ENCODE measurements at regions not wholly inside any gene's neighbourhood (a gene's known extent, or its start where the extent isn't known, plus 50 kb on each side); places are given as distances from the start of the nearest gene placed in this dataset.
"Not testable (repeated sequence)": the region's sequence is repeated elsewhere in the genome, so short reads cannot be mapped to it uniquely, and the experiment has no call there.

DNA sequence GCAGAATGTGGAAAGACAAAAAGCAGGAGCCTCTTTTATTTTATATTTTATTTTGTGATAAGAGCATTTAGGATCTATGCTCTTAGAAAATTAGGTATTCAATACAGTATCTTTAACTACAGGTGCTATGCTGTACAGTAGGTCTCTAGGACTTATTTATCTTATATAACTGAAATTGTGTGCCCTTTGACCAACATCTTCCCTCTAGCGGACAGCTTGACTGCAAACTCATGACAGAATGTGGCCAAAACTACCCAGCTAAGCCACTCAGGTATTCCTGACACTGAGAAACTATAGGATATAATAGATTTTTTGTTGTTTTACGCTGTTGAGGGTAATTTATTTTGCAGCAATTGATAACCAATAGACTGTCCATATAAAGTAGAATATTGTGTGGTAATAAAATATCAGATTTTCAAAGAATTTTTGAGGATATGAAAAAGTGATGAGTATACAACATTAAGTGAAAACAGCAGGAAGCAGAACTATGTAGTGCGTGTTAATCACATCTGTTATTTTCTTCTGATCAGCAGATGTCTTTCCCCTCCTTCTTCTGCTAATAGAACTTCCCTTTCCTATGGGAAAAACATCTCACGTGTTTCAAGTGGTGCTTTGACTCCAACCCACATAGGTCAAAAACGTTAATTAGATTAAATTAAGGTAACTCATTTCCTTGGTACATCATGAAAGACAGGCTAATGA lies 69.9 kb upstream of the SELENOP start:
- Mint-ChIP-seq H3K4me3 (no peak overlapping the region), H3K9me3 (ENCODE audit: low read depth) (no peaks in the 10 kb centered on the region), H3K4me1 (peaks cover under 1% of the 10 kb centered on the region), H3K27me3 (peaks cover 2% of the 10 kb centered on the region), H3K36me3 (no peaks in the 10 kb centered on the region), H3K27ac (no peak overlapping the region)
- CTCF ChIA-PET, result interaction anchor here (1.2 kb wide), 1 partner anchor 8 kb away, joined by 7 read pairs; no protein-coding TSS in a partner anchor
- DNase-seq (no peak), ATAC-seq (no peak)

DNA sequence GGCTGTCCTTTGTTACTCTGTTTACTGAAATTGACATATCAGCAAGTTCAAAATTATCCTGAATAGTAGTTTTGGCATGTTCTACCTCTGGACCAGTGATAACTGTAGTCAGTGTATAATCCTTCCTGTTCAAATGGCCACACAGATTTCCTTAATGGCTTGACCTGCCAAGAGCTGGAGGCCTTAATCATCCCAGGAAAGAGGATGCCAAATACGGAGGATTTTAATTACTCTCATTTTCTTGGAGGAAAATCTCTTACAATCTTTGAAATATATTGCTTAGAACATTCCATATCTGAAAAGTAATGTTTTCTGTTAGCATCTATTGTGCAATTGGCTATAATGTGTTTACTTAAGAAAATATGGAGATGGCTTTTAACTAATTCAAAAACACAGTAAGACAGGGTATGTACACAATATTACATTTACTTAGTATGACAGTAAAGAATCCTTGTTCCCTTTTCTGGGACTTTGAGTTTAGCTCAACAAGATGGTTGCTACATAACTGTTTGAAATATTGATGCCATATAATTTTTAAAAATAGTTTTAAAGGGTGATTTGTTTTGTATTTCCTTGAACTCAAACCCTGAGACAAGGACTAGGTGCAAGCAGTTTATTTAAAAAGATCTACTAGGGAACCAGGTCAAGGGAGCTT lies 68.9 kb upstream of the SELENOP start:
- peaks cover 2% of the 10 kb centered on the region for H3K27me3 Mint-ChIP-seq
- DNase-seq (no peak), ATAC-seq (no peak)
- CTCF ChIA-PET, result interaction anchor here (1.2 kb wide), 1 partner anchor 9 kb away, joined by 7 read pairs; no protein-coding TSS in a partner anchor
- H3K4me3 Mint-ChIP-seq, result no peak overlapping the region
- peaks cover 2% of the 10 kb centered on the region for H3K36me3 Mint-ChIP-seq
- H3K27ac Mint-ChIP-seq, result no peak overlapping the region
- peaks cover 7% of the 10 kb centered on the region for H3K4me1 Mint-ChIP-seq
- no peaks in the 10 kb centered on the region for H3K9me3 Mint-ChIP-seq (ENCODE audit: low read depth)

DNA sequence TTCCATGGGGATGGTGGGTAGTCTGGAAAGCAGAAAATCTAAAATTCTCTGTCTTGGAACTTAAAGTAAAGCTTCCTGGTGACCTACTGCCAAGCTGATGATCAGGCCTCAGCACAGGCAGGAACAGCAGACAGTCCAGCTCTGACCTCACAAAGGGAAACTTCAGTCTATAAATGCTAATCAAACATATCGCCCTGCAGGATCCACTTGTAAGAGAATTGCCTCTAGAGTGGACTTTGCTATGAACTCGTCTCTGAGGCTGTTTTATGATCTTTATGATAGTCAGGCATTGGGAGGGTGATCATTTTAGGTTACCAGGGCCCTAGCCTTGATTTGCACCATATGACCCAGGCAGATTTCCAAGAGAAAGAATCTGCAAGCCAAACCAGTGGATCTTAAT lies 67.6 kb upstream of the SELENOP start:
- Mint-ChIP-seq H3K4me3 (no peak overlapping the region), H3K27me3 (peaks cover 2% of the 10 kb centered on the region), H3K27ac (no peak overlapping the region), H3K36me3 (peaks cover 4% of the 10 kb centered on the region), H3K9me3 (ENCODE audit: low read depth) (no peaks in the 10 kb centered on the region), H3K4me1 (peaks cover 9% of the 10 kb centered on the region)
- no peak for DNase-seq
- ATAC-seq, result no peak
- CTCF ChIA-PET, result interaction anchor here (1.4 to 1.8 kb wide), 2 partner anchors 10 to 31 kb away, joined by 3 to 12 read pairs; no protein-coding TSS in a partner anchor

DNA sequence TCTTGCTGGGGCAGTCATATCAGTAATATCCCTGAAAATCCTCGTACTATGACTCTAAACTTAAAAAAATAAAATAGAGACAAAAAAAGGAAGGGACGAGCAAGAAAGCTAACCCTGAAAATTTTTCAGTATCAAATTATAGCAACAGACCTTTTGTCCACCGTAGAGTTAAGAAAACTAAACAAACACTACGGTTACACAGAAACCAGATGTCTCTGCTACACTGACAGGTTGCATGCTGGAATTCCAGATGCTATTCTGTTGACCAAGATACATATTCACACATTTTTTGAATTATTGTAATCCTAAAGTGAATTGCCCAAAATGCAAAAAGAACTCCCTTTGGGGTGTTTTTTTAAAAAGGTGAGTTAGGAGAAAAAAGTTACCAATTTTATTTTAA lies 66.9 kb upstream of the SELENOP start:
- Mint-ChIP-seq H3K36me3 (peaks cover 4% of the 10 kb centered on the region), H3K4me3 (no peak overlapping the region), H3K4me1 (peaks cover 9% of the 10 kb centered on the region), H3K27ac (no peak overlapping the region), H3K9me3 (ENCODE audit: low read depth) (no peaks in the 10 kb centered on the region), H3K27me3 (no peaks in the 10 kb centered on the region)
- CTCF ChIA-PET, result interaction anchor here (1.4 to 1.8 kb wide), 2 partner anchors 11 to 32 kb away, joined by 3 to 12 read pairs; no protein-coding TSS in a partner anchor
- DNase-seq (no peak), ATAC-seq (no peak)

DNA sequence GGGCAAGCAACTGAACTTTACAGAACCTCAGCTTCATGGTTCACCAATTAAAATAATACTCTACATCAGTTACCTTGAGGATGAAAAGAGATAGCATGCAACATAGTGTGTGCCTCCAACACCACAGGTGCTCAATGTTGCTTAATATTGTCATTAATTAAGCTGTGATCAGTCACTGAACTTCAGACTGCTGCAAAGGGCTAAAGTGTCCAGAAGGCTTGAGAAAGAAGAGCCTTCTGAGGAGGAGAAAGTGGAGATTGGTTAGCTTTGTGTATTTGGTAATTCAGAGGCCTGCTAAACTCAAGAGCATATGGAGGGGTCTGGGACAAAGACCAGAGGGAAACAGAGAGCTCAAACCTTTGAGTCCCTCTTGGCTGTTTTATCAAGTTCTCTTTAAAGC lies 66.3 kb upstream of the SELENOP start:
- H3K27me3 Mint-ChIP-seq, result no peaks in the 10 kb centered on the region
- no peak for ATAC-seq
- no peak overlapping the region for H3K27ac Mint-ChIP-seq
- CTCF ChIA-PET, result no interaction called here
- peaks cover 9% of the 10 kb centered on the region for H3K4me1 Mint-ChIP-seq
- peaks cover 4% of the 10 kb centered on the region for H3K36me3 Mint-ChIP-seq
- DNase-seq, result no peak
- H3K4me3 Mint-ChIP-seq, result no peak overlapping the region
- no peaks in the 10 kb centered on the region for H3K9me3 Mint-ChIP-seq (ENCODE audit: low read depth)

DNA sequence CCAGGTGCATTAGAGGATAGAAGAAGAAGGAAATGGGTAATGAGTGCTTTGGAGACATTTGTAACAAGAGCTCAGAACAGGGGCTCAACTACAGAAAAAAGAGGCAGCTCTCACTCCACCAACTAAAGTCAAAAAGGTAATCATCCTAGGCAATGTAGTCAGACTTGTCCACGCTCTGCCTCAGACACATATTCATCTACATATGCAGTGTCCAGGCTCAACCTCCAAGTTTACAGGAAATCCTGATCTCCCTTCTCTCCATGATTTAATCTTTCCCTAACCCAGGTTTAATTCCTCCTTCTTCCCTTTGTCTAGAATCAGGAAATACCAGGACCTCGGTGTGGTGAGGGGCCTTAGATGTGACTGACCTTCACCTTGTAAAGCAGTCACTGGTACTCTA lies 65.7 kb upstream of the SELENOP start:
- H3K36me3 Mint-ChIP-seq, result peaks cover 4% of the 10 kb centered on the region
- peaks cover 9% of the 10 kb centered on the region for H3K4me1 Mint-ChIP-seq
- DNase-seq (no peak), ATAC-seq (no peak)
- no peak overlapping the region for H3K27ac Mint-ChIP-seq
- no peaks in the 10 kb centered on the region for H3K27me3 Mint-ChIP-seq
- no peak overlapping the region for H3K4me3 Mint-ChIP-seq
- H3K9me3 Mint-ChIP-seq (ENCODE audit: low read depth), result no peaks in the 10 kb centered on the region
- CTCF ChIA-PET, result no interaction called here

DNA sequence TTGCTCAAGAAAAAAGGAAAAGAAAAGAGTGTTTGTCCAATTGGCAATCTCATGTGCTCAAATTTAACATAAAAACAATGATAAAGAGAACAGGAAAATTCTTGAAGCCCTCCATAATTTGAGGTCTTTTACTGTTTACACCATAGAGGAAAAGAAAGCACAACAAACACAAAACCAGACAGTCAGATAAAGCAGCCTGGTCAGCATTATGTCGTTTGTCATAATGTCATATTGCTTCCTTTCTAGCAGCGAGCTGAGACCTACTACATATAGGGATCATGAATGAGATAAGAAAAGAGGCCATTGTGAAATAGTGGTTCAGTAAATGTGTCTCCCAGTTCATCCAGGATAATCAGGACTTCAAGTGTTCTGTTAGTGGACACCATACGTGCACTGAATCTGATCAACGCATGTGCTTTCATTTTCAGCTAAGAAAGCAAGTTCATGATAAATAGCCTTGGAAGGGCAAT lies 64.7 kb upstream of the SELENOP start:
- H3K4me1 Mint-ChIP-seq, result peaks cover 9% of the 10 kb centered on the region
- no peaks in the 10 kb centered on the region for H3K9me3 Mint-ChIP-seq (ENCODE audit: low read depth)
- no peaks in the 10 kb centered on the region for H3K27me3 Mint-ChIP-seq
- ATAC-seq, result no peak
- DNase-seq, result no peak
- no peak overlapping the region for H3K4me3 Mint-ChIP-seq
- H3K36me3 Mint-ChIP-seq, result peaks cover 4% of the 10 kb centered on the region
- H3K27ac Mint-ChIP-seq, result no peak overlapping the region
- CTCF ChIA-PET, result no interaction called here

DNA sequence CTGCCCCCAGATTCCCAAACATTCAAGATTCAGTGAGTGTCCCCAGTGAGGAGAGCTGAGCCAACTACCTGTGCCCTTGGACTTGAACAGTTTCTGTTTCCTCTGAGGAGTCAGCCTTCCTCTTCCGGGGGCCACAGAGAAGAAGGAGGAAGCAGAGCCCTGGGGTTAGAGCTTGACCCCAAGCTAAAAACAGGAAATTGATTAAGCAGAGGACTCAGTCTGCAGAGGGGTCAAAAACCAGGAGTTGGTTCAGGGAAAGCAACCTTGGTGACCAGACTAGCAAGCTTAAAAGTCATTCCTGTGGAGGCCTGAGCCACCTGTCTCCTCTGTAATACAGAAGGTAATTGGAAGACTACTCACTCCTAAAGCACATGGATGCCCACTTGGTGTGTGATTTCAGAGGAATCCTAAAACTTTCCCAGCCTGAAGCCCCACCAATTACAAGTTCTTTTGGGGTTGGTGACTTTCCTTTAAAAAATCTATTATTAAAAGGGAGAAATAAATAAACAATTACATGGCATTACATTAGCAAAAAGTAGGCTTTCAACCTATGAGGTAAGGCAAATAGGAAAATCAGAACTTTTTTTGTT lies 64.2 kb upstream of the SELENOP start:
- peak overlapping the region; percentile 62 for H3K27ac Mint-ChIP-seq
- no peak overlapping the region for H3K4me3 Mint-ChIP-seq
- H3K27me3 Mint-ChIP-seq, result no peaks in the 10 kb centered on the region
- H3K4me1 Mint-ChIP-seq, result peaks cover 9% of the 10 kb centered on the region
- no peaks in the 10 kb centered on the region for H3K9me3 Mint-ChIP-seq (ENCODE audit: low read depth)
- ATAC-seq, result no peak
- DNase-seq, result no peak
- CTCF ChIA-PET, result interaction anchor here (0.7 kb wide), 1 partner anchor 14 kb away, joined by 3 read pairs; no protein-coding TSS in a partner anchor
- H3K36me3 Mint-ChIP-seq, result peaks cover 4% of the 10 kb centered on the region

DNA sequence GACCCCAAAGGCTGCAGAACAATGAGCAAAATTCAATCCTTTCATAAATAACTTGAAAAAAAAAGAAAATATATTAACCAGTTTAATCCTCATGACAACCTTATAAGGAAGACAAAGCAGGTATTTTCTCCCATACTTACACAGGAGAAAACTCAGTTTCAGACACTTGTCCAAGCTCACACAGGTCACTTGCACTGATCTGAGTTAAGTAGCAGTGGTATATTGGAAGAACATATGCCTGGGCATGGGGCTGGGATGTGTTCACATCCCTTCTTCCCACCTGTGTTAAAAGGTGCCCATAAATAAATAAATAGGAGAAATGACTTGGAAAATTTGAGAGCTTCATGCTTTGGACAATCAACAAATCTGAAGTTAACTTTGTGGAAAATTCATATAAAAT lies 63.5 kb upstream of the SELENOP start:
- DNase-seq (no peak), ATAC-seq (no peak)
- Mint-ChIP-seq H3K36me3 (peaks cover 4% of the 10 kb centered on the region), H3K9me3 (ENCODE audit: low read depth) (no peaks in the 10 kb centered on the region), H3K4me3 (no peak overlapping the region), H3K4me1 (peaks cover 9% of the 10 kb centered on the region), H3K27ac (peak overlapping the region; percentile 62), H3K27me3 (no peaks in the 10 kb centered on the region)
- CTCF ChIA-PET, result interaction anchor here (0.7 kb wide), 1 partner anchor 15 kb away, joined by 3 read pairs; no protein-coding TSS in a partner anchor

DNA sequence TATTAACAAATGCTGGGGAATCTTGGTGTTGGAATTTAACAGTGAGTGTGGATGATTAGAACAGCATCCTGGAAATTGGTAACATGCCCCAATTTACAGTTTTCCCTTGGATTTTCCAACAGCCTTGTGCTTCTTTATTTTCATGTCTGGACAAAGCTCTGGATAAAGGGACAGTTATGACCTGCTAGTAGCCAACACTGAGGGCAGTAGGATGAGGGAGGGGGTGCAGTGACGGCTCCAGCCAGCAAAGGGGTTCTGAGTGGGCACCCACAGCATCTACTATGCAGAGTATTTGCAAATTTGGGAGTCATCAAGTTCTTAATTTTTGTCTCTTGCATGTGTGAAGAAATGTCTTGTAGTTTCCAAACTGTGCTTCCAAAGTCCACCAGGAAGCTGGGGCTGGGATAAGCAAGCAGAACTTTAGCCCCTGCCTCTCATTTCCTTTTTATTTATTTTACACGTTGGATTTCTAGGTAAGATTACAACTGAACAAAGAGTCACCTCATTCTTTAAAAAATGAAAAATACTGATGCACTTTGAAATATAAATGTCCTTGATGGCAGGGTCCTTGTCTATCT lies 63.0 kb upstream of the SELENOP start:
- no peaks in the 10 kb centered on the region for H3K27me3 Mint-ChIP-seq
- CTCF ChIA-PET, result no interaction called here
- no peak overlapping the region for H3K27ac Mint-ChIP-seq
- DNase-seq (no peak), ATAC-seq (no peak)
- no peaks in the 10 kb centered on the region for H3K9me3 Mint-ChIP-seq (ENCODE audit: low read depth)
- H3K36me3 Mint-ChIP-seq, result peaks cover 4% of the 10 kb centered on the region
- H3K4me3 Mint-ChIP-seq, result no peak overlapping the region
- H3K4me1 Mint-ChIP-seq, result peaks cover 9% of the 10 kb centered on the region

DNA sequence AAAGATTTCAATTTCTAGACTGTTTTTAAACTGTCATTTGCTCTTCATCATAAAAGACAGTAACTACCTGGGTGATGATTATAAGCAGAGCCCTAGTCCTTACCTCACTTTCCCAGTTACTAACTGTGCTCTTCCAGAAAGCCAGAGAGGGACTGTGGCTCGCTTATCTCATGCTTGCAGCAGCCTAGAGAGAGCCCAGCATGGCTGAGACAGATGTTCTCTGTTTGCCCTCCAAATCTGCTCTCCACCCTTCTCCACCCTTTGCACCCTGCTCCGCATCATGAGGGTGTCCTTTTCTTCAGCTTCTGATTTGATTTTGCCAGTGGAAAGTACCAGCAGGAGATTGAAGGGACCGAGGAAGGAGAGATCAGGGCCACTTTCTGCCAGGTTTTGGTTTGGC lies 61.2 kb upstream of the SELENOP start:
- Mint-ChIP-seq H3K9me3 (ENCODE audit: low read depth) (no peaks in the 10 kb centered on the region), H3K4me3 (no peak overlapping the region), H3K27ac (no peak overlapping the region), H3K27me3 (peaks cover 2% of the 10 kb centered on the region), H3K4me1 (peaks cover 9% of the 10 kb centered on the region), H3K36me3 (peaks cover 4% of the 10 kb centered on the region)
- CTCF ChIA-PET, result no interaction called here
- no peak for ATAC-seq
- DNase-seq, result no peak

DNA sequence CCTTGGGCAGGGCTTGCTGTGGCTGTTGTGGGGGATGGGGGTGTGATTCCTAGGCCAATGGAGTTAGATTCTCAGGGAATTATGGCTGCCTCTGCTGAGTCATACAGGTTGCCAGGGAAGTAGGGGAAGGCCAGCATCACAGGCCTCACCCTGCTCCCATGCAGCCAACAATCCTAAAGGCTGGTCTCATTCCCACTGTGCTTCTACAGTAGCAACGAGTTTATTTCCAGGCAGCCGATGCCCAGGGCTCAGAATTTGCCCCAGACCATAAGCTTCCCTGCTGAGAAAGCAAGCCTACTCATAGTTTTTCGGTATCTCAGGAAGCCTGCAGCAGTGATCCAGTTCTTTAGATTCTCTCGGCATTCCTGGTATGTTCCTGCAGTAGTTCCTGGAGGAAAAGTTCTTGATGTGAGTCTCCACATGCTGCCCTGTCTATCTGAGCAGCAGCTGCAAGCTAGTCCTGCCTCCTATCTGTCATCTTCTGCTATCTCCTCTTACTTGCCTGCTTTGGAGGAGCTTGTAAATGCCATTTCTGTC lies 59.3 kb upstream of the SELENOP start:
- Mint-ChIP-seq H3K36me3 (peaks cover 5% of the 10 kb centered on the region), H3K4me3 (no peak overlapping the region), H3K27me3 (peaks cover 5% of the 10 kb centered on the region), H3K27ac (no peak overlapping the region), H3K9me3 (ENCODE audit: low read depth) (no peaks in the 10 kb centered on the region), H3K4me1 (peaks cover 5% of the 10 kb centered on the region)
- DNase-seq, result no peak
- ATAC-seq, result no peak
- CTCF ChIA-PET, result no interaction called here

DNA sequence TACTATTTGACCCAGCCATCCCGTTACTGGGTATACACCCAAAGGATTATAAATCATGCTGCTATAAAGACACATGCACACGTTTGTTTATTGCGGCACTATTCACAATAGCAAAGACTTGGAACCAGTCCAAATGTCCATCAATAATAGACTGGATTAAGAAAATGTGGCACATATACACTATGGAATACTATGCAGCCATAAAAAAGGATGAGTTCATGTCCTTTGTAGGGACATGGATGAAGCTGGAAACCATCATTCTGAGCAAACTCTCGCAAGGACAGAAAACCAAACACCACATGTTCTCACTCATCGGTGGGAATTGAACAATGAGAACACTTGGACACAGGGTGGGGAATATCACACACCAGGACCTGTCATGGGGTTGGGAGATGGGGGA lies 56.7 kb upstream of the SELENOP start:
- H3K36me3 Mint-ChIP-seq; DNase-seq; H3K4me3 Mint-ChIP-seq; H3K27ac Mint-ChIP-seq; H3K9me3 Mint-ChIP-seq (ENCODE audit: low read depth); H3K4me1 Mint-ChIP-seq; ATAC-seq: not testable (repeated sequence)
- peaks cover 16% of the 10 kb centered on the region for H3K27me3 Mint-ChIP-seq
- CTCF ChIA-PET, result interaction anchor here (1.7 kb wide), 1 partner anchor 21 kb away, joined by 5 read pairs; no protein-coding TSS in a partner anchor

All from activated CD8-positive, alpha-beta memory T cell treated with anti-CD3 and anti-CD28 coated beads, Interleukin-2, amount 10 ng/mL, durations not matched to agents 7 days and 5 days (primary cell).